MM.1S (cell line): ENCODE measurements at regions not wholly inside any gene's neighbourhood (a gene's known extent, or its start where the extent isn't known, plus 50 kb on each side); places are given as distances from the start of the nearest gene placed in this dataset.

Experiments
- DNase-seq: peaks from one replicate; pipeline ENCODE4 v3.0.0-alpha.2; 2015
- H2AFZ ChIP-seq: fragments of 300-600 bp; sonication (generic); 2 replicates; pipeline ENCODE4 v1.6.0; 2016; ENCODE audit warnings: antibody characterized with exemption, low read length
- H3F3A ChIP-seq: fragments of 300-600 bp; sonication (generic); 2 replicates; pipeline ENCODE4 v1.6.1; 2016; ENCODE audit warnings: mild to moderate bottlenecking, antibody characterized with exemption, low read length, moderate library complexity, mixed read lengths; ENCODE audit not compliant: insufficient read depth
- H3K27ac ChIP-seq: fragments of 300-600 bp; sonication (generic); 2 replicates; pipeline ENCODE4 v1.5.1; 2016; ENCODE audit warnings: mild to moderate bottlenecking, low read length
- H3K27me3 ChIP-seq: fragments of 300-600 bp; sonication (generic); replicated peaks from 2 replicates; pipeline ENCODE4 v1.6.0; 2016; ENCODE audit warnings: low read length; ENCODE audit not compliant: insufficient read depth
- H3K36me3 ChIP-seq: fragments of 300-600 bp; sonication (generic); replicated peaks from 2 replicates; pipeline ENCODE4 v1.6.1; 2016; ENCODE audit warnings: mild to moderate bottlenecking, low read length, mixed read lengths; ENCODE audit not compliant: insufficient read depth
- H3K4me1 ChIP-seq: fragments of 300-600 bp; sonication (generic); 2 replicates; pipeline ENCODE4 v1.6.1; 2016; ENCODE audit warnings: low read length, mixed read lengths
- H3K4me2 ChIP-seq: fragments of 300-600 bp; sonication (generic); 2 replicates; pipeline ENCODE4 v1.6.0; 2016; ENCODE audit warnings: low read depth, low read length
- H3K4me3 ChIP-seq: fragments of 300-600 bp; sonication (generic); 2 replicates; pipeline ENCODE4 v1.5.1; 2016; ENCODE audit warnings: low read length, mixed read lengths
- H3K79me2 ChIP-seq: fragments of 300-600 bp; sonication (generic); 2 replicates; pipeline ENCODE4 v1.6.1; 2016; ENCODE audit warnings: mixed run types, low read length, mixed read lengths
- H3K9ac ChIP-seq: fragments of 300-600 bp; sonication (generic); 2 replicates; pipeline ENCODE4 v1.6.1; 2016; ENCODE audit warnings: low read length, mixed read lengths
- H3K9me2 ChIP-seq: fragments of 300-600 bp; sonication (generic); replicated peaks from 2 replicates; pipeline ENCODE4 v1.6.1; 2016; ENCODE audit warnings: mild to moderate bottlenecking, low read length, mixed read lengths; ENCODE audit not compliant: insufficient read depth
- H3K9me3 ChIP-seq: fragments of 300-600 bp; sonication (generic); replicated peaks from 2 replicates; pipeline ENCODE4 v1.6.1; 2016; ENCODE audit warnings: mild to moderate bottlenecking, low read length, mixed read lengths; ENCODE audit not compliant: insufficient read depth
- H4K20me1 ChIP-seq: fragments of 300-600 bp; sonication (generic); 2 replicates; pipeline ENCODE4 v1.6.1; 2016; ENCODE audit warnings: mild to moderate bottlenecking, low read length, moderate library complexity, mixed read lengths; ENCODE audit not compliant: insufficient read depth
- CTCF ChIP-seq: fragments of 300-600 bp; sonication (generic); IDR thresholded peaks from 2 replicates; pipeline ENCODE4 v1.5.1; 2016; ENCODE audit warnings: antibody characterized with exemption, low read length, mixed read lengths
- EZH2 ChIP-seq: fragments of 300-600 bp; sonication (generic); optimal IDR thresholded peaks from 2 replicates; pipeline ENCODE3; 2017; ENCODE audit warnings: low read depth, mild to moderate bottlenecking, antibody characterized with exemption, low read length, mixed read lengths
- EZH2phosphoT487 ChIP-seq: fragments of 300-600 bp; sonication (generic); IDR thresholded peaks from 2 replicates; pipeline ENCODE4 v1.6.1; 2018; ENCODE audit warnings: antibody characterized with exemption, low read length

GRCh38 chr4:20338841-20339240 is 87.1 kb downstream of the SLIT2 start:
- DNase-seq = no peak

GRCh38 chr4:20341134-20341738 is 89.5 kb downstream of the SLIT2 start:
- H3K9ac ChIP-seq = no peak overlapping the region
- H3F3A ChIP-seq = no peaks in the 10 kb centered on the region
- no peaks in the 10 kb centered on the region for H3K27me3 ChIP-seq
- no peaks in the 10 kb centered on the region for H3K4me1 ChIP-seq
- H3K4me2 ChIP-seq = no peak overlapping the region
- TF ChIP-seq CTCF (no peak), EZH2 (no peak), EZH2phosphoT487 (no peak)
- no peak overlapping the region for H3K4me3 ChIP-seq
- no peaks in the 10 kb centered on the region for H3K36me3 ChIP-seq
- H3K9me3 ChIP-seq = no peaks in the 10 kb centered on the region
- no peak for DNase-seq
- H3K9me2 ChIP-seq = no peaks in the 10 kb centered on the region
- H4K20me1 ChIP-seq = no peaks in the 10 kb centered on the region
- no peak overlapping the region for H3K27ac ChIP-seq
- no peak overlapping the region for H2AFZ ChIP-seq
- H3K79me2 ChIP-seq = no peaks in the 10 kb centered on the region

More at GRCh38 chr4:20338841-20339240, 87.1 kb downstream of the SLIT2 start:
- H3K79me2 ChIP-seq = no peaks in the 10 kb centered on the region
- no peak overlapping the region for H3K4me2 ChIP-seq
- H3K27ac ChIP-seq = no peak overlapping the region
- H3K4me3 ChIP-seq = no peak overlapping the region
- H3K9ac ChIP-seq = no peak overlapping the region
- H3K9me2 ChIP-seq = no peaks in the 10 kb centered on the region
- no peaks in the 10 kb centered on the region for H4K20me1 ChIP-seq
- no peaks in the 10 kb centered on the region for H3K4me1 ChIP-seq
- H3K36me3 ChIP-seq = no peaks in the 10 kb centered on the region
- H3F3A ChIP-seq = no peaks in the 10 kb centered on the region
- TF ChIP-seq EZH2 = no peak
- no peak for TF ChIP-seq CTCF
- no peak for TF ChIP-seq EZH2phosphoT487
- H2AFZ ChIP-seq = no peak overlapping the region
- no peaks in the 10 kb centered on the region for H3K27me3 ChIP-seq
- H3K9me3 ChIP-seq = no peaks in the 10 kb centered on the region

GRCh38 chr4:20347531-20347930 is 95.8 kb downstream of the SLIT2 start:
- H3K27me3 ChIP-seq = no peaks in the 10 kb centered on the region
- H3K4me2 ChIP-seq = no peak overlapping the region
- H3K9ac ChIP-seq = no peak overlapping the region
- H3K4me1 ChIP-seq = no peaks in the 10 kb centered on the region
- no peak overlapping the region for H3K4me3 ChIP-seq
- DNase-seq = no peak
- no peak overlapping the region for H3K27ac ChIP-seq
- TF ChIP-seq EZH2phosphoT487 = no peak
- no peak for TF ChIP-seq EZH2
- TF ChIP-seq CTCF = no peak
- H3K79me2 ChIP-seq = no peaks in the 10 kb centered on the region
- H3K9me2 ChIP-seq = no peaks in the 10 kb centered on the region
- H3F3A ChIP-seq = no peaks in the 10 kb centered on the region
- no peaks in the 10 kb centered on the region for H3K9me3 ChIP-seq
- H4K20me1 ChIP-seq = no peaks in the 10 kb centered on the region
- no peaks in the 10 kb centered on the region for H3K36me3 ChIP-seq
- H2AFZ ChIP-seq = no peak overlapping the region
